GM23338 (cell line): ENCODE measurements at regions not wholly inside any gene's neighbourhood (a gene's known extent, or its start where the extent isn't known, plus 50 kb on each side); places are given as distances from the start of the nearest gene placed in this dataset.

Experiments used
- ATAC-seq: fragments of 200-7000 bp; cut with Tn5 transposase; 3 replicates; pipeline ENCODE4 v1.9.1; 2020
- DNase-seq: peaks from one replicate; pipeline ENCODE4 v3.0.0-alpha.2; 2015; ENCODE audit warnings: low spot score
- H2AFZ ChIP-seq: fragments of 200-600 bp; sonication (generic); 2 replicates; pipeline ENCODE4 v1.8.0; 2016; ENCODE audit warnings: antibody characterized with exemption, mild to moderate bottlenecking, moderate library complexity
- H3F3A ChIP-seq: fragments of 200-600 bp; sonication (generic); replicated peaks from 2 replicates; pipeline ENCODE4 v1.8.0; 2017; ENCODE audit warnings: antibody characterized with exemption, mixed run types, low read depth
- H3K27ac ChIP-seq: fragments of 200-600 bp; sonication (generic); 2 replicates; pipeline ENCODE4 v1.6.1; 2016; ENCODE audit warnings: low read depth
- H3K27me3 ChIP-seq: fragments of 200-600 bp; sonication (generic); 2 replicates; pipeline ENCODE4 v1.8.0; 2016; ENCODE audit warnings: mild to moderate bottlenecking, mixed run types, moderate library complexity; ENCODE audit not compliant: insufficient read depth
- H3K36me3 ChIP-seq: fragments of 200-600 bp; sonication (generic); 2 replicates; pipeline ENCODE4 v1.8.0; 2016; ENCODE audit warnings: mild to moderate bottlenecking; ENCODE audit not compliant: insufficient read depth
- H3K4me1 ChIP-seq: fragments of 200-600 bp; sonication (generic); 2 replicates; pipeline ENCODE4 v1.8.0; 2016; ENCODE audit warnings: mild to moderate bottlenecking, moderate library complexity; ENCODE audit not compliant: insufficient read depth
- H3K4me2 ChIP-seq: fragments of 200-600 bp; sonication (generic); 2 replicates; pipeline ENCODE4 v1.7.1; 2017; ENCODE audit warnings: mixed run types
- H3K4me3 ChIP-seq: fragments of 200-600 bp; sonication (generic); 2 replicates; pipeline ENCODE4 v1.6.1; 2016; ENCODE audit warnings: mixed run types
- H3K79me2 ChIP-seq: fragments of 200-600 bp; sonication (generic); replicated peaks from 2 replicates; pipeline ENCODE4 v1.8.0; 2017; ENCODE audit warnings: mild to moderate bottlenecking; ENCODE audit not compliant: insufficient read depth
- H3K9me2 ChIP-seq: fragments of 200-600 bp; sonication (generic); 2 replicates; pipeline ENCODE4 v1.8.0; 2017; ENCODE audit not compliant: insufficient read depth
- H4K20me1 ChIP-seq: fragments of 200-600 bp; sonication (generic); replicated peaks from 2 replicates; pipeline ENCODE4 v1.8.0; 2017; ENCODE audit warnings: mild to moderate bottlenecking; ENCODE audit not compliant: insufficient read depth
- H3K27ac Mint-ChIP-seq: 2 replicates; pipeline ENCODE4 v1.8.0; 2020; ENCODE audit warnings: inconsistent platforms, mild to moderate bottlenecking, moderate library complexity, mixed read lengths
- H3K27me3 Mint-ChIP-seq: 3 replicates; pipeline ENCODE4 v1.8.0; 2022; ENCODE audit warnings: low read depth, mild to moderate bottlenecking, moderate library complexity, mixed read lengths, inconsistent platforms; ENCODE audit not compliant: insufficient read depth, poor library complexity
- H3K36me3 Mint-ChIP-seq: 3 replicates; pipeline ENCODE4 v1.8.0; 2021; ENCODE audit warnings: low read depth, mild to moderate bottlenecking, inconsistent platforms, moderate library complexity, mixed read lengths
- H3K4me1 Mint-ChIP-seq: 3 replicates; pipeline ENCODE4 v1.8.0; 2020; ENCODE audit warnings: mild to moderate bottlenecking, inconsistent platforms, mixed read lengths
- H3K4me3 Mint-ChIP-seq: 3 replicates; pipeline ENCODE4 v1.8.0; 2021; ENCODE audit warnings: moderate library complexity, mild to moderate bottlenecking, inconsistent platforms, mixed read lengths
- H3K9me3 Mint-ChIP-seq: 3 replicates; pipeline ENCODE4 v1.8.0; 2020; ENCODE audit warnings: moderate library complexity, mild to moderate bottlenecking, inconsistent platforms, mixed read lengths
- CREB1 ChIP-seq: fragments of 250-450 bp; sonication (Bioruptor Pico); IDR thresholded peaks from 2 replicates; pipeline ENCODE4 v1.5.0; 2020; ENCODE audit warnings: low read depth, mild to moderate bottlenecking, moderate library complexity
- EZH2 ChIP-seq: fragments of 200-600 bp; sonication (generic); IDR thresholded peaks from one replicate; pipeline ENCODE4 v1.8.0; 2017; ENCODE audit warnings: antibody characterized with exemption, mild to moderate bottlenecking, low read depth; ENCODE audit not compliant: unreplicated experiment
- EZH2phosphoT487 ChIP-seq: fragments of 200-600 bp; sonication (generic); IDR thresholded peaks from one replicate; pipeline ENCODE4 v1.8.1; 2018; ENCODE audit warnings: antibody characterized with exemption; ENCODE audit not compliant: unreplicated experiment
- JUNB ChIP-seq: IDR thresholded peaks from one replicate; pipeline ENCODE4 v1.6.1; 2016; ENCODE audit warnings: antibody characterized with exemption; ENCODE audit not compliant: unreplicated experiment
- NANOG ChIP-seq: IDR thresholded peaks from 2 replicates; pipeline ENCODE4 v1.6.1; 2016; ENCODE audit warnings: antibody characterized with exemption, borderline replicate concordance
- POLR2AphosphoS5 ChIP-seq: IDR thresholded peaks from 2 replicates; pipeline ENCODE4 v1.6.1; 2016; ENCODE audit warnings: antibody characterized with exemption, low read depth
- STAT1 ChIP-seq: IDR thresholded peaks from one replicate; pipeline ENCODE4 v1.6.1; 2016; ENCODE audit warnings: antibody characterized with exemption; ENCODE audit not compliant: unreplicated experiment
- ZNF114 ChIP-seq: fragments of 250-450 bp; sonication (Bioruptor Pico); IDR thresholded peaks from 2 replicates; pipeline ENCODE4 v1.5.0; 2020; ENCODE audit warnings: mild to moderate bottlenecking, moderate library complexity
- ZNF331 ChIP-seq: fragments of 250-450 bp; sonication (Bioruptor Pico); IDR thresholded peaks from 2 replicates; pipeline ENCODE4 v1.5.0; 2020; ENCODE audit warnings: low read depth, mild to moderate bottlenecking, moderate library complexity
- TF ChIP-seq, protein P1 (sequence below): fragments of 250-450 bp; sonication (Bioruptor Pico); IDR thresholded peaks from 2 replicates; pipeline ENCODE4 v1.5.0; 2020; ENCODE audit warnings: mild to moderate bottlenecking, moderate library complexity
- TF ChIP-seq, protein P2 (sequence below), 2 experiments: fragments of 200-600 bp in 1 of 2; sonication (generic) in 1 of 2; conservative IDR thresholded peaks; 2 replicates each; pipeline versions ENCODE4 v1.5.1 to v1.6.1; 2016 to 2017; ENCODE audit warnings: antibody characterized with exemption in 2 of 2, low read depth in 2 of 2, mild to moderate bottlenecking in 2 of 2, moderate library complexity in 1 of 2
- TF ChIP-seq, protein P3 (sequence below): IDR thresholded peaks from one replicate; pipeline ENCODE4 v1.6.1; 2018; ENCODE audit warnings: antibody characterized with exemption; ENCODE audit not compliant: unreplicated experiment
- TF ChIP-seq, protein P4 (sequence below): IDR thresholded peaks from 2 replicates; pipeline ENCODE4 v1.6.1; 2016; ENCODE audit warnings: antibody characterized with exemption

DNA sequence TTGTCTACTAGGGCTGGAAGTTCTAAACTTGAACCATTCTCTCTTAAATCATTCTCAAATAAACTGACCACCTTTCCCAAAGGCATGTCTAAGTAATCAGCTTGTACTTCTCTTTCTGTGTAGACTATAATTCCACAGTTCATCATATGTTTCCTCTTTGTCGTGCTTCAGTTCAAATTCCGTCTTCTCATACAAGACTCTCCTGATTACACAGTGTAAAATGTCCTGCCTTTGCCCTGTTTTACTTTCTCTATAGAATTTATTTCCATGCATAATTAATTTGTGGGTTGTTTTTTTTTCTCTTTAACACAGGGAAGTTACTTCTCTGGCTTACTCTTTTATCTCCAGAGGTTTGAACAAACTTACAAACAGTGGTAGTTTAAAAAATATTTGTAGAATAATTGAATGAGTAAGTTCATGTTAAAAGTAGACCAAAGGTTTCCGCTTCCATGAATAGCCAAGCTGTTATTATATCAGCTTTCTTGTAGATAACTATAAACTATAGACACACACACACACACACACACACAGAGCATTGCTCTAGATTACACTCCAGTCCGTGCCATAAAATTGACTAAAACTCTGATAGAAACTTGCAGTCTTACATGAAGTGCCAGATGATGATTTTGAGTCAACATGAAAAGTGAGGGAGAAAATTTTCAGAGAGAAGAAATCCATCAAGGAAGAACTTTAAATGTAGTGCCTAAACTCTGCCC is 119.0 kb downstream of the SUCNR1 start:
- ATAC-seq, result no peak
- H3K27ac Mint-ChIP-seq, result peak overlapping the region; percentile 76
- H2AFZ ChIP-seq, result no peak overlapping the region; the same call in 1 of the 2 replicates
- no peaks in the 10 kb centered on the region for H3K9me3 Mint-ChIP-seq
- H3F3A ChIP-seq, result no peaks in the 10 kb centered on the region
- no peaks in the 10 kb centered on the region for H3K27me3 ChIP-seq
- no peaks in the 10 kb centered on the region for H3K27me3 Mint-ChIP-seq
- H3K4me2 ChIP-seq, result 0 out of 2 replicates have a peak overlapping the region, but pooled peaks have one; percentile 53
- H3K4me3 Mint-ChIP-seq, result no peak overlapping the region
- H3K79me2 ChIP-seq, result no peaks in the 10 kb centered on the region
- TF ChIP-seq, protein P1, sequence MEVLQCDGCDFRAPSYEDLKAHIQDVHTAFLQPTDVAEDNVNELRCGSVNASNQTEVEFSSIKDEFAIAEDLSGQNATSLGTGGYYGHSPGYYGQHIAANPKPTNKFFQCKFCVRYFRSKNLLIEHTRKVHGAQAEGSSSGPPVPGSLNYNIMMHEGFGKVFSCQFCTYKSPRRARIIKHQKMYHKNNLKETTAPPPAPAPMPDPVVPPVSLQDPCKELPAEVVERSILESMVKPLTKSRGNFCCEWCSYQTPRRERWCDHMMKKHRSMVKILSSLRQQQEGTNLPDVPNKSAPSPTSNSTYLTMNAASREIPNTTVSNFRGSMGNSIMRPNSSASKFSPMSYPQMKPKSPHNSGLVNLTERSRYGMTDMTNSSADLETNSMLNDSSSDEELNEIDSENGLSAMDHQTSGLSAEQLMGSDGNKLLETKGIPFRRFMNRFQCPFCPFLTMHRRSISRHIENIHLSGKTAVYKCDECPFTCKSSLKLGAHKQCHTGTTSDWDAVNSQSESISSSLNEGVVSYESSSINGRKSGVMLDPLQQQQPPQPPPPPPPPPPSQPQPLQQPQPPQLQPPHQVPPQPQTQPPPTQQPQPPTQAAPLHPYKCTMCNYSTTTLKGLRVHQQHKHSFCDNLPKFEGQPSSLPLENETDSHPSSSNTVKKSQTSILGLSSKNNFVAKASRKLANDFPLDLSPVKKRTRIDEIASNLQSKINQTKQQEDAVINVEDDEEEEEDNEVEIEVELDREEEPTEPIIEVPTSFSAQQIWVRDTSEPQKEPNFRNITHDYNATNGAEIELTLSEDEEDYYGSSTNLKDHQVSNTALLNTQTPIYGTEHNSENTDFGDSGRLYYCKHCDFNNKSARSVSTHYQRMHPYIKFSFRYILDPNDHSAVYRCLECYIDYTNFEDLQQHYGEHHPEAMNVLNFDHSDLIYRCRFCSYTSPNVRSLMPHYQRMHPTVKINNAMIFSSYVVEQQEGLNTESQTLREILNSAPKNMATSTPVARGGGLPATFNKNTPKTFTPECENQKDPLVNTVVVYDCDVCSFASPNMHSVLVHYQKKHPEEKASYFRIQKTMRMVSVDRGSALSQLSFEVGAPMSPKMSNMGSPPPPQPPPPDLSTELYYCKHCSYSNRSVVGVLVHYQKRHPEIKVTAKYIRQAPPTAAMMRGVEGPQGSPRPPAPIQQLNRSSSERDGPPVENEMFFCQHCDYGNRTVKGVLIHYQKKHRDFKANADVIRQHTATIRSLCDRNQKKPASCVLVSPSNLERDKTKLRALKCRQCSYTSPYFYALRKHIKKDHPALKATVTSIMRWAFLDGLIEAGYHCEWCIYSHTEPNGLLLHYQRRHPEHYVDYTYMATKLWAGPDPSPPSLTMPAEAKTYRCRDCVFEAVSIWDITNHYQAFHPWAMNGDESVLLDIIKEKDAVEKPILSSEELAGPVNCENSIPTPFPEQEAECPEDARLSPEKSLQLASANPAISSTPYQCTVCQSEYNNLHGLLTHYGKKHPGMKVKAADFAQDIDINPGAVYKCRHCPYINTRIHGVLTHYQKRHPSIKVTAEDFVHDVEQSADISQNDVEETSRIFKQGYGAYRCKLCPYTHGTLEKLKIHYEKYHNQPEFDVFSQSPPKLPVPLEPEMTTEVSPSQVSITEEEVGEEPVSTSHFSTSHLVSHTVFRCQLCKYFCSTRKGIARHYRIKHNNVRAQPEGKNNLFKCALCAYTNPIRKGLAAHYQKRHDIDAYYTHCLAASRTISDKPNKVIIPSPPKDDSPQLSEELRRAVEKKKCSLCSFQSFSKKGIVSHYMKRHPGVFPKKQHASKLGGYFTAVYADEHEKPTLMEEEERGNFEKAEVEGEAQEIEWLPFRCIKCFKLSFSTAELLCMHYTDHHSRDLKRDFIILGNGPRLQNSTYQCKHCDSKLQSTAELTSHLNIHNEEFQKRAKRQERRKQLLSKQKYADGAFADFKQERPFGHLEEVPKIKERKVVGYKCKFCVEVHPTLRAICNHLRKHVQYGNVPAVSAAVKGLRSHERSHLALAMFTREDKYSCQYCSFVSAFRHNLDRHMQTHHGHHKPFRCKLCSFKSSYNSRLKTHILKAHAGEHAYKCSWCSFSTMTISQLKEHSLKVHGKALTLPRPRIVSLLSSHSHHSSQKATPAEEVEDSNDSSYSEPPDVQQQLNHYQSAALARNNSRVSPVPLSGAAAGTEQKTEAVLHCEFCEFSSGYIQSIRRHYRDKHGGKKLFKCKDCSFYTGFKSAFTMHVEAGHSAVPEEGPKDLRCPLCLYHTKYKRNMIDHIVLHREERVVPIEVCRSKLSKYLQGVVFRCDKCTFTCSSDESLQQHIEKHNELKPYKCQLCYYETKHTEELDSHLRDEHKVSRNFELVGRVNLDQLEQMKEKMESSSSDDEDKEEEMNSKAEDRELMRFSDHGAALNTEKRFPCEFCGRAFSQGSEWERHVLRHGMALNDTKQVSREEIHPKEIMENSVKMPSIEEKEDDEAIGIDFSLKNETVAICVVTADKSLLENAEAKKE (CRISPR knock-in tag), result no peak
- TF ChIP-seq STAT1 (no peak), EZH2phosphoT487 (no peak), NANOG (no peak), CREB1 (no peak), EZH2 (no peak), ZNF114 (CRISPR knock-in tag) (no peak), JUNB (no peak), POLR2AphosphoS5 (no peak), ZNF331 (CRISPR knock-in tag) (no peak)
- TF ChIP-seq, protein P2, sequence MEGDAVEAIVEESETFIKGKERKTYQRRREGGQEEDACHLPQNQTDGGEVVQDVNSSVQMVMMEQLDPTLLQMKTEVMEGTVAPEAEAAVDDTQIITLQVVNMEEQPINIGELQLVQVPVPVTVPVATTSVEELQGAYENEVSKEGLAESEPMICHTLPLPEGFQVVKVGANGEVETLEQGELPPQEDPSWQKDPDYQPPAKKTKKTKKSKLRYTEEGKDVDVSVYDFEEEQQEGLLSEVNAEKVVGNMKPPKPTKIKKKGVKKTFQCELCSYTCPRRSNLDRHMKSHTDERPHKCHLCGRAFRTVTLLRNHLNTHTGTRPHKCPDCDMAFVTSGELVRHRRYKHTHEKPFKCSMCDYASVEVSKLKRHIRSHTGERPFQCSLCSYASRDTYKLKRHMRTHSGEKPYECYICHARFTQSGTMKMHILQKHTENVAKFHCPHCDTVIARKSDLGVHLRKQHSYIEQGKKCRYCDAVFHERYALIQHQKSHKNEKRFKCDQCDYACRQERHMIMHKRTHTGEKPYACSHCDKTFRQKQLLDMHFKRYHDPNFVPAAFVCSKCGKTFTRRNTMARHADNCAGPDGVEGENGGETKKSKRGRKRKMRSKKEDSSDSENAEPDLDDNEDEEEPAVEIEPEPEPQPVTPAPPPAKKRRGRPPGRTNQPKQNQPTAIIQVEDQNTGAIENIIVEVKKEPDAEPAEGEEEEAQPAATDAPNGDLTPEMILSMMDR (conservative IDR thresholded peaks at IDR 0.05; ENCODE audit: low read depth in 2 of 2), result no peak
- TF ChIP-seq, protein P3, sequence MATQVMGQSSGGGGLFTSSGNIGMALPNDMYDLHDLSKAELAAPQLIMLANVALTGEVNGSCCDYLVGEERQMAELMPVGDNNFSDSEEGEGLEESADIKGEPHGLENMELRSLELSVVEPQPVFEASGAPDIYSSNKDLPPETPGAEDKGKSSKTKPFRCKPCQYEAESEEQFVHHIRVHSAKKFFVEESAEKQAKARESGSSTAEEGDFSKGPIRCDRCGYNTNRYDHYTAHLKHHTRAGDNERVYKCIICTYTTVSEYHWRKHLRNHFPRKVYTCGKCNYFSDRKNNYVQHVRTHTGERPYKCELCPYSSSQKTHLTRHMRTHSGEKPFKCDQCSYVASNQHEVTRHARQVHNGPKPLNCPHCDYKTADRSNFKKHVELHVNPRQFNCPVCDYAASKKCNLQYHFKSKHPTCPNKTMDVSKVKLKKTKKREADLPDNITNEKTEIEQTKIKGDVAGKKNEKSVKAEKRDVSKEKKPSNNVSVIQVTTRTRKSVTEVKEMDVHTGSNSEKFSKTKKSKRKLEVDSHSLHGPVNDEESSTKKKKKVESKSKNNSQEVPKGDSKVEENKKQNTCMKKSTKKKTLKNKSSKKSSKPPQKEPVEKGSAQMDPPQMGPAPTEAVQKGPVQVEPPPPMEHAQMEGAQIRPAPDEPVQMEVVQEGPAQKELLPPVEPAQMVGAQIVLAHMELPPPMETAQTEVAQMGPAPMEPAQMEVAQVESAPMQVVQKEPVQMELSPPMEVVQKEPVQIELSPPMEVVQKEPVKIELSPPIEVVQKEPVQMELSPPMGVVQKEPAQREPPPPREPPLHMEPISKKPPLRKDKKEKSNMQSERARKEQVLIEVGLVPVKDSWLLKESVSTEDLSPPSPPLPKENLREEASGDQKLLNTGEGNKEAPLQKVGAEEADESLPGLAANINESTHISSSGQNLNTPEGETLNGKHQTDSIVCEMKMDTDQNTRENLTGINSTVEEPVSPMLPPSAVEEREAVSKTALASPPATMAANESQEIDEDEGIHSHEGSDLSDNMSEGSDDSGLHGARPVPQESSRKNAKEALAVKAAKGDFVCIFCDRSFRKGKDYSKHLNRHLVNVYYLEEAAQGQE, result no peak
- TF ChIP-seq, protein P4, sequence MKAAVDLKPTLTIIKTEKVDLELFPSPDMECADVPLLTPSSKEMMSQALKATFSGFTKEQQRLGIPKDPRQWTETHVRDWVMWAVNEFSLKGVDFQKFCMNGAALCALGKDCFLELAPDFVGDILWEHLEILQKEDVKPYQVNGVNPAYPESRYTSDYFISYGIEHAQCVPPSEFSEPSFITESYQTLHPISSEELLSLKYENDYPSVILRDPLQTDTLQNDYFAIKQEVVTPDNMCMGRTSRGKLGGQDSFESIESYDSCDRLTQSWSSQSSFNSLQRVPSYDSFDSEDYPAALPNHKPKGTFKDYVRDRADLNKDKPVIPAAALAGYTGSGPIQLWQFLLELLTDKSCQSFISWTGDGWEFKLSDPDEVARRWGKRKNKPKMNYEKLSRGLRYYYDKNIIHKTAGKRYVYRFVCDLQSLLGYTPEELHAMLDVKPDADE, result no peak
- no peak overlapping the region for H3K4me3 ChIP-seq
- H3K4me1 Mint-ChIP-seq, result peaks cover 6% of the 10 kb centered on the region; the same call in 2 of the 3 replicates
- no peak for DNase-seq
- H3K36me3 ChIP-seq, result no peaks in the 10 kb centered on the region
- no peak overlapping the region for H3K27ac ChIP-seq
- H3K9me2 ChIP-seq, result no peaks in the 10 kb centered on the region
- H4K20me1 ChIP-seq, result no peaks in the 10 kb centered on the region
- H3K4me1 ChIP-seq, result peaks cover 6% of the 10 kb centered on the region; the same call in 1 of the 2 replicates
- no peaks in the 10 kb centered on the region for H3K36me3 Mint-ChIP-seq
